ENCODE measurements at regions not wholly inside any gene's neighbourhood (a gene's known extent, or its start where the extent isn't known, plus 50 kb on each side); places are given as distances from the start of the nearest gene placed in this dataset.

DNA sequence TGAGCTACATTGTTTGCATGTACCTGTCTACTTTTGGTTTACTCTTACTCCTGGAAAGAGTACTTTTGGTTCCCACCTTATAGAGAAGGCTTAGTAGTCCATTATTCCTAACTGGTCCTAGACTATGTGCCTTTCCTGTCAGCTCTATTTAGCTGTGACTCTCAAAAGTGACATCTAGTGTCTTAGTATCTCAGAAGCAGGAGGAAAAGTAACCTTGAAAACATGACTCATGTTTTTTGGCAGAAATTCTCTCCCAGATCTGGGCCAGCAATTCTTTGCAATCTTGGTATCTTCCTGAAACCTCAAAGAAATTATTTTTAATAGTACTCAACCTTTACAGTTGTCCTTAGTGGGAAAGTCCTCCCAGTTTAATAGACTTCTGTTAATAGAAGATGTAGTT, 691.7 kb upstream of the SEMA6A start:
- TF ChIP-seq, protein P1, sequence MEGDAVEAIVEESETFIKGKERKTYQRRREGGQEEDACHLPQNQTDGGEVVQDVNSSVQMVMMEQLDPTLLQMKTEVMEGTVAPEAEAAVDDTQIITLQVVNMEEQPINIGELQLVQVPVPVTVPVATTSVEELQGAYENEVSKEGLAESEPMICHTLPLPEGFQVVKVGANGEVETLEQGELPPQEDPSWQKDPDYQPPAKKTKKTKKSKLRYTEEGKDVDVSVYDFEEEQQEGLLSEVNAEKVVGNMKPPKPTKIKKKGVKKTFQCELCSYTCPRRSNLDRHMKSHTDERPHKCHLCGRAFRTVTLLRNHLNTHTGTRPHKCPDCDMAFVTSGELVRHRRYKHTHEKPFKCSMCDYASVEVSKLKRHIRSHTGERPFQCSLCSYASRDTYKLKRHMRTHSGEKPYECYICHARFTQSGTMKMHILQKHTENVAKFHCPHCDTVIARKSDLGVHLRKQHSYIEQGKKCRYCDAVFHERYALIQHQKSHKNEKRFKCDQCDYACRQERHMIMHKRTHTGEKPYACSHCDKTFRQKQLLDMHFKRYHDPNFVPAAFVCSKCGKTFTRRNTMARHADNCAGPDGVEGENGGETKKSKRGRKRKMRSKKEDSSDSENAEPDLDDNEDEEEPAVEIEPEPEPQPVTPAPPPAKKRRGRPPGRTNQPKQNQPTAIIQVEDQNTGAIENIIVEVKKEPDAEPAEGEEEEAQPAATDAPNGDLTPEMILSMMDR (IDR thresholded peaks at IDR 0.05; ENCODE audit: low read depth, low read length, poor library complexity, severe bottlenecking), result no peak
- TF ChIP-seq EZH2phosphoT487 (IDR thresholded peaks at IDR 0.05; ENCODE audit: borderline replicate concordance, low read length), result no peak
